HCT116 (cell line): ENCODE measurements at regions not wholly inside any gene's neighbourhood (a gene's known extent, or its start where the extent isn't known, plus 50 kb on each side); places are given as distances from the start of the nearest gene placed in this dataset.

Source experiments
- ATAC-seq: fragments of 200-7000 bp; cut with Tn5 transposase; 2 replicates; pipeline ENCODE4 v1.9.1; 2020; ENCODE audit warnings: mild to moderate bottlenecking, moderate library complexity
- BruUV-seq: library from RNA; stranded (reverse); fragments of 400-500 nt; replicated peaks from 2 replicates; lab custom pipeline; 2021; lab: Mats Ljungman, UMichigan
- CTCF ChIA-PET: fragments of 300-600 bp; sonication (Branson Sonifier 250); formaldehyde crosslinking; loops from one replicate; lab custom pipeline; 2021; ENCODE audit warnings: antibody characterized with exemption; lab: Charles Lee
- POLR2A ChIA-PET: fragments of 300-600, 350-600 bp; sonication (Branson Sonifier 250); formaldehyde crosslinking; loops from one replicate; lab custom pipeline; 2021; ENCODE audit warnings: antibody characterized with exemption; lab: Charles Lee
- RAD21 ChIA-PET, 2 experiments: fragments of 300-600 bp; sonication (Branson Sonifier 250); formaldehyde crosslinking; loops; one replicate each; lab custom pipeline; 2023; ENCODE audit warnings: low total read pairs in 2 of 2; ENCODE audit not compliant: uncharacterized antibody in 2 of 2, unreplicated experiment in 2 of 2, low non-redundant PET in 1 of 2; lab: Charles Lee
- DNase-seq: peaks from one replicate; pipeline ENCODE4 v3.0.0-alpha.2; 2010; ENCODE audit warnings: low read depth, low spot score
- H2AFZ ChIP-seq: fragments of 200-600 bp; shearing (Covaris generic), sonication (generic); 2 replicates; pipeline ENCODE4 v1.6.1; 2017; ENCODE audit warnings: low read depth, mixed run types, mixed read lengths, antibody characterized with exemption, low read length; ENCODE audit not compliant: poor library complexity, severe bottlenecking
- H3K27ac ChIP-seq: 2 replicates; pipeline ENCODE4 v1.5.1; 2012; ENCODE audit warnings: low read depth, low read length
- H3K27me3 ChIP-seq: fragments of 200-600 bp; sonication (generic); 2 replicates; pipeline ENCODE4 v1.6.1; 2016; ENCODE audit warnings: mixed run types, low read length, mixed read lengths; ENCODE audit not compliant: insufficient read depth
- H3K36me3 ChIP-seq, 2 experiments: fragments of 200-500 bp in 1 of 2; fragments of 200-600 bp in 1 of 2; sonication (Bioruptor generic) in 1 of 2; sonication (generic) in 1 of 2; 2 replicates each; pipeline versions ENCODE4 v1.5.1 to v1.6.1; 2014 to 2016; ENCODE audit warnings: low read length in 2 of 2, inconsistent platforms in 1 of 2, mixed read lengths in 1 of 2, mixed run types in 1 of 2; ENCODE audit not compliant: insufficient read depth in 2 of 2, control insufficient read depth in 1 of 2
- H3K4me1 ChIP-seq, 2 experiments: fragments of 200-600 bp in 1 of 2; sonication (generic) in 1 of 2; 2 replicates each; pipeline versions ENCODE4 v1.5.1 to v1.6.1; 2012 to 2017; ENCODE audit warnings: low read length in 2 of 2, inconsistent platforms in 1 of 2, mild to moderate bottlenecking in 1 of 2, mixed read lengths in 1 of 2, mixed run types in 1 of 2, moderate library complexity in 1 of 2; ENCODE audit not compliant: insufficient read depth in 2 of 2, control insufficient read depth in 1 of 2
- H3K4me2 ChIP-seq: fragments of 200-600 bp; sonication (generic); 2 replicates; pipeline ENCODE4 v1.6.1; 2017; ENCODE audit warnings: mixed run types, low read length, mixed read lengths
- H3K4me3 ChIP-seq, 2 experiments: fragments of 200-600 bp in 1 of 2; sonication (generic) in 1 of 2; replicated peaks in 1 of 2; 2 replicates each; pipeline ENCODE4 v1.5.1; 2011 to 2016; ENCODE audit warnings: low read length in 2 of 2, control low read depth in 1 of 2, low read depth in 1 of 2, mild to moderate bottlenecking in 1 of 2, mixed read lengths in 1 of 2, mixed run types in 1 of 2
- H3K79me2 ChIP-seq: fragments of 200-600 bp; sonication (generic); 2 replicates; pipeline ENCODE4 v1.6.1; 2017; ENCODE audit warnings: mild to moderate bottlenecking, mixed run types, low read length, moderate library complexity, mixed read lengths; ENCODE audit not compliant: insufficient read depth
- H3K9ac ChIP-seq: fragments of 200-600 bp; sonication (generic); 2 replicates; pipeline ENCODE4 v1.6.1; 2016; ENCODE audit warnings: low read length, mixed read lengths
- H3K9me2 ChIP-seq: fragments of 200-600 bp; sonication (generic), shearing (Covaris generic); 2 replicates; pipeline ENCODE4 v1.6.1; 2017; ENCODE audit warnings: mixed run types, mild to moderate bottlenecking, moderate library complexity; ENCODE audit not compliant: insufficient read depth
- H3K9me3 ChIP-seq, 2 experiments: fragments of 200-500 bp in 1 of 2; fragments of 200-600 bp in 1 of 2; sonication (Bioruptor generic) in 1 of 2; sonication (generic) in 1 of 2; 2 replicates each; pipeline ENCODE4 v1.6.1; 2014 to 2017; ENCODE audit warnings: low read length in 2 of 2, mixed read lengths in 2 of 2, inconsistent platforms in 1 of 2, low read depth in 1 of 2, mild to moderate bottlenecking in 1 of 2, mixed run types in 1 of 2, moderate library complexity in 1 of 2; ENCODE audit not compliant: control insufficient read depth in 1 of 2, insufficient read depth in 1 of 2
- H4K20me1 ChIP-seq: fragments of 200-600 bp; sonication (generic), shearing (Covaris generic); 2 replicates; pipeline ENCODE4 v1.6.1; 2017; ENCODE audit warnings: mixed run types, mild to moderate bottlenecking, moderate library complexity; ENCODE audit not compliant: insufficient read depth
- EGR1 ChIP-seq: IDR thresholded peaks from 2 replicates; pipeline ENCODE4 v1.6.1; 2012; ENCODE audit warnings: low read depth
- EZH2phosphoT487 ChIP-seq: fragments of 200-600 bp; IDR thresholded peaks from 2 replicates; pipeline ENCODE4 v1.6.1; 2018; ENCODE audit warnings: antibody characterized with exemption, borderline replicate concordance
- FOSL1 ChIP-seq: IDR thresholded peaks from 2 replicates; pipeline ENCODE4 v1.6.1; 2012; ENCODE audit warnings: low read depth
- JUND ChIP-seq: IDR thresholded peaks from 2 replicates; pipeline ENCODE4 v1.6.1; 2012
- POLR2AphosphoS5 ChIP-seq: IDR thresholded peaks from 2 replicates; pipeline ENCODE4 v1.6.1; 2011; ENCODE audit warnings: mild to moderate bottlenecking, low read depth, low read length, moderate library complexity
- RAD21 ChIP-seq: IDR thresholded peaks from 2 replicates; pipeline ENCODE4 v1.6.1; 2012; ENCODE audit warnings: low read depth, mild to moderate bottlenecking
- SIN3A ChIP-seq: IDR thresholded peaks from 2 replicates; pipeline ENCODE4 v1.6.1; 2012; ENCODE audit warnings: low read depth
- TCF7L2 ChIP-seq: IDR thresholded peaks from 2 replicates; pipeline ENCODE4 v1.7.0; 2011; ENCODE audit warnings: borderline replicate concordance, inconsistent platforms; ENCODE audit not compliant: insufficient read depth, insufficient read length; ENCODE audit errors: extremely low read depth
- ZNF274 ChIP-seq: fragments of 200-500 bp; sonication (Bioruptor generic); IDR thresholded peaks from 2 replicates; pipeline ENCODE4 v1.6.1; 2014; ENCODE audit warnings: mild to moderate bottlenecking, low read depth, low read length, inconsistent platforms
- intact Hi-C: fragments of 100-400 bp; cut with micrococcal nuclease; formaldehyde crosslinking; loops from 2 replicates; pipeline ENCODE4 v1.10.0; 2022
- TF ChIP-seq, protein P1 (sequence below): IDR thresholded peaks from 2 replicates; pipeline ENCODE4 v1.6.1; 2012
- TF ChIP-seq, protein P2 (sequence below), 3 experiments: fragments of 200-600 bp in 1 of 3; sonication (generic) in 1 of 3; IDR thresholded peaks in 2 of 3; conservative IDR thresholded peaks in 1 of 3; 2 replicates each; pipeline ENCODE4 v1.5.1; 2012 to 2017; ENCODE audit warnings: low read depth in 2 of 3, low read length in 2 of 3, antibody characterized with exemption in 1 of 3, borderline replicate concordance in 1 of 3, control low read depth in 1 of 3, mild to moderate bottlenecking in 1 of 3, mixed read lengths in 1 of 3, mixed run types in 1 of 3, moderate library complexity in 1 of 3; ENCODE audit not compliant: insufficient read depth in 1 of 3
- TF ChIP-seq, protein P3 (sequence below): IDR thresholded peaks from 2 replicates; pipeline ENCODE4 v1.6.1; 2012
- TF ChIP-seq, protein P4 (sequence below): IDR thresholded peaks from 2 replicates; pipeline ENCODE4 v1.6.1; 2011; ENCODE audit warnings: mild to moderate bottlenecking, low read length, moderate library complexity; ENCODE audit not compliant: insufficient replicate concordance; ENCODE audit errors: extremely low read depth

DNA sequence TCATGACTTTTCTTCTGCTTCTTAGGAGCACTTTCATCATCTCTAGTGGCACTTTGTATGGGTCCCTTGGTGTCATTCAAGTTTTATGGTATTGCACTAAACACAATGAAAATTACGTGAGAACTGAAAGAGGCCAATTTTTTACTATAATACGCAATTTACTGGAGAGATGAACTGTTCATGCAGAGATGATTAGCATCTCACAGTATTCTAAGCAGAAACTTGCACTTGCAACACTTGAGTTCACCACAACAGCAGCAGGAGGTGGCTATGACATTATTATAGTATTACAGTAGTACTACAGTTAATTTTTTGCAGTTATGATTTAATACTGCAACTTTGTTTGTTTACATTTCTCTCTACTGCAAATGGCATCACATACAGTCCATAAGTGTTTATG, 793.1 kb upstream of the CRIM1 start:
- no peaks in the 10 kb centered on the region for H4K20me1 ChIP-seq
- RAD21 ChIA-PET = no interaction called here

DNA sequence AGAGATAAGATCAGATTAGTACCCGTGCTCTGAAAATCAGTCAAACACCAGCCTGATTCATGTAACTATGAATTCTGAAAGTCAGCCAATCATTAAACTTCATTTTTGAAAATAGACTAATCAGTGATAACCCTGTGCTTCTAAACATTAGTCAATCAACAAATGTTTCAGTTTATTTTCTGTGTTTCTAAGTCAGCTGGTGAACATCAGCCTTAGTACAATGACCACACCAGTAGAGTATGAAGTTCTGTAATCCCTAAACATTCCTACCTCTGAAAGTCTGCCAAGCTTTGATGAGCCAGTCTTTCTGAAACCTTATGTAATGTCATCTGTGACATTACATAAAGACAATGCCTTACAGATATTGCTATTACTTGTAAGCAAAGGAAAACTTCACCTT, 807.4 kb upstream of the CRIM1 start:
- ChIA-PET RAD21 (no interaction called here), POLR2A (no interaction called here), CTCF (no interaction called here)
- H3K9me3 ChIP-seq = peaks cover 0 to 4% of the 10 kb centered on the region in 2 experiments; a peak in 3 of 4 replicates
- H3K27me3 ChIP-seq = no peaks in the 10 kb centered on the region
- no peaks in the 10 kb centered on the region for H3K9me2 ChIP-seq
- H3K79me2 ChIP-seq = no peaks in the 10 kb centered on the region
- H4K20me1 ChIP-seq = no peaks in the 10 kb centered on the region
- no peak overlapping the region for H2AFZ ChIP-seq
- no peaks in the 10 kb centered on the region for H3K36me3 ChIP-seq
- no peaks in the 10 kb centered on the region for H3K4me1 ChIP-seq
- no peak overlapping the region for H3K4me3 ChIP-seq
- BruUV-seq = no TSS peak
- H3K9ac ChIP-seq = no peak overlapping the region
- H3K4me2 ChIP-seq = no peak overlapping the region
- intact Hi-C loops = no loop called here
- ATAC-seq (no peak), DNase-seq (no peak)
- H3K27ac ChIP-seq = no peak overlapping the region
- TF ChIP-seq FOSL1 (no peak), EGR1 (no peak), ZNF274 (no peak), POLR2AphosphoS5 (no peak), RAD21 (no peak), EZH2phosphoT487 (no peak)
- TF ChIP-seq, protein P1, sequence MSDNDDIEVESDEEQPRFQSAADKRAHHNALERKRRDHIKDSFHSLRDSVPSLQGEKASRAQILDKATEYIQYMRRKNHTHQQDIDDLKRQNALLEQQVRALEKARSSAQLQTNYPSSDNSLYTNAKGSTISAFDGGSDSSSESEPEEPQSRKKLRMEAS = no peak
- TF ChIP-seq, protein P2, sequence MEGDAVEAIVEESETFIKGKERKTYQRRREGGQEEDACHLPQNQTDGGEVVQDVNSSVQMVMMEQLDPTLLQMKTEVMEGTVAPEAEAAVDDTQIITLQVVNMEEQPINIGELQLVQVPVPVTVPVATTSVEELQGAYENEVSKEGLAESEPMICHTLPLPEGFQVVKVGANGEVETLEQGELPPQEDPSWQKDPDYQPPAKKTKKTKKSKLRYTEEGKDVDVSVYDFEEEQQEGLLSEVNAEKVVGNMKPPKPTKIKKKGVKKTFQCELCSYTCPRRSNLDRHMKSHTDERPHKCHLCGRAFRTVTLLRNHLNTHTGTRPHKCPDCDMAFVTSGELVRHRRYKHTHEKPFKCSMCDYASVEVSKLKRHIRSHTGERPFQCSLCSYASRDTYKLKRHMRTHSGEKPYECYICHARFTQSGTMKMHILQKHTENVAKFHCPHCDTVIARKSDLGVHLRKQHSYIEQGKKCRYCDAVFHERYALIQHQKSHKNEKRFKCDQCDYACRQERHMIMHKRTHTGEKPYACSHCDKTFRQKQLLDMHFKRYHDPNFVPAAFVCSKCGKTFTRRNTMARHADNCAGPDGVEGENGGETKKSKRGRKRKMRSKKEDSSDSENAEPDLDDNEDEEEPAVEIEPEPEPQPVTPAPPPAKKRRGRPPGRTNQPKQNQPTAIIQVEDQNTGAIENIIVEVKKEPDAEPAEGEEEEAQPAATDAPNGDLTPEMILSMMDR (IDR thresholded peaks at IDR 0.05 in 2 of 3, conservative IDR thresholded peaks at IDR 0.05 in 1 of 3; ENCODE audit: borderline replicate concordance in 1 of 3, insufficient read depth in 1 of 3, low read depth in 2 of 3, low read length in 2 of 3) = no peak

More for the DNA sequence above, 793.1 kb upstream of the CRIM1 start:
- Histone ChIP-seq H3K4me1 (no peaks in the 10 kb centered on the region), H3K9me2 (no peaks in the 10 kb centered on the region), H3K4me2 (no peak overlapping the region), H3K4me3 (no peak overlapping the region), H3K9me3 (0 out of 4 replicates have a peak, but pooled peaks cover 0 to 3% of the 10 kb centered on the region in 2 experiments), H3K36me3 (no peaks in the 10 kb centered on the region; a peak in 1 of 4 replicates), H3K27me3 (no peaks in the 10 kb centered on the region), H3K79me2 (no peaks in the 10 kb centered on the region), H3K27ac (no peak overlapping the region), H3K9ac (no peak overlapping the region)
- DNase-seq (no peak), ATAC-seq (no peak)
- no TSS peak for BruUV-seq
- POLR2A ChIA-PET = no interaction called here
- TF ChIP-seq SIN3A (no peak), JUND (no peak), TCF7L2 (no peak), EZH2phosphoT487 (no peak), POLR2AphosphoS5 (no peak), FOSL1 (no peak), EGR1 (no peak)
- TF ChIP-seq, protein P3, sequence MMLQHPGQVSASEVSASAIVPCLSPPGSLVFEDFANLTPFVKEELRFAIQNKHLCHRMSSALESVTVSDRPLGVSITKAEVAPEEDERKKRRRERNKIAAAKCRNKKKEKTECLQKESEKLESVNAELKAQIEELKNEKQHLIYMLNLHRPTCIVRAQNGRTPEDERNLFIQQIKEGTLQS = no peak
- TF ChIP-seq, protein P4, sequence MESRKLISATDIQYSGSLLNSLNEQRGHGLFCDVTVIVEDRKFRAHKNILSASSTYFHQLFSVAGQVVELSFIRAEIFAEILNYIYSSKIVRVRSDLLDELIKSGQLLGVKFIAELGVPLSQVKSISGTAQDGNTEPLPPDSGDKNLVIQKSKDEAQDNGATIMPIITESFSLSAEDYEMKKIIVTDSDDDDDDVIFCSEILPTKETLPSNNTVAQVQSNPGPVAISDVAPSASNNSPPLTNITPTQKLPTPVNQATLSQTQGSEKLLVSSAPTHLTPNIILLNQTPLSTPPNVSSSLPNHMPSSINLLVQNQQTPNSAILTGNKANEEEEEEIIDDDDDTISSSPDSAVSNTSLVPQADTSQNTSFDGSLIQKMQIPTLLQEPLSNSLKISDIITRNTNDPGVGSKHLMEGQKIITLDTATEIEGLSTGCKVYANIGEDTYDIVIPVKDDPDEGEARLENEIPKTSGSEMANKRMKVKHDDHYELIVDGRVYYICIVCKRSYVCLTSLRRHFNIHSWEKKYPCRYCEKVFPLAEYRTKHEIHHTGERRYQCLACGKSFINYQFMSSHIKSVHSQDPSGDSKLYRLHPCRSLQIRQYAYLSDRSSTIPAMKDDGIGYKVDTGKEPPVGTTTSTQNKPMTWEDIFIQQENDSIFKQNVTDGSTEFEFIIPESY = no peak
- TF ChIP-seq, all 23 proteins: peak for 0
- CTCF ChIA-PET = no interaction called here
- intact Hi-C loops = no loop called here
- no peak overlapping the region for H2AFZ ChIP-seq
